Astrocyte (in vitro differentiated cells and primary cell): ENCODE measurements at regions not wholly inside any gene's neighbourhood (a gene's known extent, or its start where the extent isn't known, plus 50 kb on each side); places are given as distances from the start of the nearest gene placed in this dataset.

Source experiments
- DNase-seq: peaks from one replicate; pipeline ENCODE4 v3.0.0-alpha.2; 2010; ENCODE audit warnings: low read depth
- FAIRE-seq: peaks from 2 replicates; lab custom pipeline; 2011; peaks lifted over from hg19 to GRCh38; lab: Jason Lieb, UNC
- H2AFZ ChIP-seq: 2 replicates; pipeline ENCODE4 v1.6.0; 2012; ENCODE audit warnings: low read depth, low read length, inconsistent platforms
- H3K27ac ChIP-seq: 2 replicates; pipeline ENCODE4 v1.5.1; 2011; ENCODE audit warnings: low read depth, low read length, inconsistent platforms
- H3K27me3 ChIP-seq: 2 replicates; pipeline ENCODE4 v1.6.0; 2011; ENCODE audit warnings: low read length, inconsistent platforms; ENCODE audit not compliant: insufficient read depth
- H3K36me3 ChIP-seq: 2 replicates; pipeline ENCODE4 v1.5.1; 2011; ENCODE audit warnings: low read length, inconsistent platforms; ENCODE audit not compliant: insufficient read depth
- H3K4me1 ChIP-seq: 2 replicates; pipeline ENCODE4 v1.5.1; 2011; ENCODE audit warnings: low read length, inconsistent platforms; ENCODE audit not compliant: insufficient read depth
- H3K4me2 ChIP-seq: 2 replicates; pipeline ENCODE4 v1.6.0; 2012; ENCODE audit warnings: low read length, inconsistent platforms
- H3K4me3 ChIP-seq: 2 replicates; pipeline ENCODE4 v1.5.1; 2011; ENCODE audit warnings: low read depth, mild to moderate bottlenecking, low read length, inconsistent platforms; ENCODE audit not compliant: insufficient read depth
- H3K79me2 ChIP-seq: 2 replicates; pipeline ENCODE4 v1.6.0; 2012; ENCODE audit warnings: mild to moderate bottlenecking, low read length, inconsistent platforms; ENCODE audit not compliant: insufficient read depth
- H3K9ac ChIP-seq: 2 replicates; pipeline ENCODE4 v1.6.0; 2012; ENCODE audit warnings: mild to moderate bottlenecking, low read length, inconsistent platforms
- H3K9me3 ChIP-seq: 2 replicates; pipeline ENCODE4 v1.5.1; 2012; ENCODE audit warnings: low read depth, mild to moderate bottlenecking, low read length, inconsistent platforms; ENCODE audit not compliant: insufficient read depth
- H4K20me1 ChIP-seq: 2 replicates; pipeline ENCODE4 v1.6.0; 2012; ENCODE audit warnings: low read length, inconsistent platforms; ENCODE audit not compliant: insufficient read depth
- H3K27ac Mint-ChIP-seq: one replicate; pipeline ENCODE4 v1.8.0; 2021; ENCODE audit warnings: mild to moderate bottlenecking, mixed read lengths; ENCODE audit not compliant: unreplicated experiment
- H3K27me3 Mint-ChIP-seq: one replicate; pipeline ENCODE4 v1.8.0; 2021; ENCODE audit warnings: low read depth, mixed read lengths; ENCODE audit not compliant: unreplicated experiment
- H3K36me3 Mint-ChIP-seq: one replicate; pipeline ENCODE4 v1.8.0; 2021; ENCODE audit warnings: low read depth, mixed read lengths; ENCODE audit not compliant: unreplicated experiment
- H3K4me1 Mint-ChIP-seq: one replicate; pipeline ENCODE4 v1.8.0; 2021; ENCODE audit warnings: low read depth, mixed read lengths; ENCODE audit not compliant: unreplicated experiment
- H3K4me3 Mint-ChIP-seq: one replicate; pipeline ENCODE4 v1.8.0; 2021; ENCODE audit warnings: mild to moderate bottlenecking, moderate library complexity, mixed read lengths; ENCODE audit not compliant: unreplicated experiment
- H3K9me3 Mint-ChIP-seq: one replicate; pipeline ENCODE4 v1.8.0; 2021; ENCODE audit warnings: mild to moderate bottlenecking, mixed read lengths; ENCODE audit not compliant: unreplicated experiment
- EZH2 ChIP-seq: IDR thresholded peaks from 2 replicates; pipeline ENCODE4 v1.6.1; 2012; ENCODE audit warnings: mild to moderate bottlenecking, low read length, inconsistent platforms; ENCODE audit not compliant: insufficient read depth
- TF ChIP-seq, protein P1 (sequence below): IDR thresholded peaks from 2 replicates; pipeline ENCODE4 v1.5.1; 2011; ENCODE audit warnings: low read depth, mild to moderate bottlenecking, inconsistent platforms, low read length, moderate library complexity; ENCODE audit not compliant: insufficient read depth

DNA sequence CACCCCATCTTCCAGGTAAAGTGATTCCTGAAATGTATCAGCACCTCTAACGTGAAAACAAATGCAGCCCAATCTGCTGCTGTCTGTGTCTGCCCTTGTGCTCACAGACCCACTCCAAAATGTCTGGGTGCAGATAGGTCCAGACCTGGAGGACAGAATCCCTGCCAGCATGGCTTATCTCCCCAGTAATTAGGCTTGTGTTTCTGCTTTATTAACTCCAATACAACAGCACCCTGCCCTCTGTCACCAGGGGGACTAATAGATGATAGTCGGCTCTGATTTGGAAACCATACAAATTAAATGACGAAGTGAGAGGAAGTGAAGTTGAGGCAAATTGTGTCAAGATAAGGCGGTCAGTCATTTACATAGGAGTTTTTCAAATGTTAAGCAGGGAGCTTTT lies 608.3 kb upstream of the SALL1 start:
- Histone ChIP-seq H2AFZ (no peak overlapping the region), H3K27me3 (peaks cover 3% of the 10 kb centered on the region), H3K4me2 (no peak overlapping the region), H3K9ac (no peak overlapping the region), H3K27ac (no peak overlapping the region), H3K4me3 (no peak overlapping the region), H3K36me3 (no peaks in the 10 kb centered on the region), H3K79me2 (no peaks in the 10 kb centered on the region), H3K4me1 (no peaks in the 10 kb centered on the region), H4K20me1 (no peaks in the 10 kb centered on the region), H3K9me3 (no peaks in the 10 kb centered on the region)
- no peak overlapping the region for H3K4me3 Mint-ChIP-seq
- peaks cover 10% of the 10 kb centered on the region for H3K4me1 Mint-ChIP-seq
- DNase-seq = no peak
- H3K9me3 Mint-ChIP-seq = no peaks in the 10 kb centered on the region
- no peak for FAIRE-seq
- H3K27me3 Mint-ChIP-seq = peaks cover 14% of the 10 kb centered on the region
- H3K27ac Mint-ChIP-seq = no peak overlapping the region
- TF ChIP-seq EZH2 = no peak
- TF ChIP-seq, protein P1, sequence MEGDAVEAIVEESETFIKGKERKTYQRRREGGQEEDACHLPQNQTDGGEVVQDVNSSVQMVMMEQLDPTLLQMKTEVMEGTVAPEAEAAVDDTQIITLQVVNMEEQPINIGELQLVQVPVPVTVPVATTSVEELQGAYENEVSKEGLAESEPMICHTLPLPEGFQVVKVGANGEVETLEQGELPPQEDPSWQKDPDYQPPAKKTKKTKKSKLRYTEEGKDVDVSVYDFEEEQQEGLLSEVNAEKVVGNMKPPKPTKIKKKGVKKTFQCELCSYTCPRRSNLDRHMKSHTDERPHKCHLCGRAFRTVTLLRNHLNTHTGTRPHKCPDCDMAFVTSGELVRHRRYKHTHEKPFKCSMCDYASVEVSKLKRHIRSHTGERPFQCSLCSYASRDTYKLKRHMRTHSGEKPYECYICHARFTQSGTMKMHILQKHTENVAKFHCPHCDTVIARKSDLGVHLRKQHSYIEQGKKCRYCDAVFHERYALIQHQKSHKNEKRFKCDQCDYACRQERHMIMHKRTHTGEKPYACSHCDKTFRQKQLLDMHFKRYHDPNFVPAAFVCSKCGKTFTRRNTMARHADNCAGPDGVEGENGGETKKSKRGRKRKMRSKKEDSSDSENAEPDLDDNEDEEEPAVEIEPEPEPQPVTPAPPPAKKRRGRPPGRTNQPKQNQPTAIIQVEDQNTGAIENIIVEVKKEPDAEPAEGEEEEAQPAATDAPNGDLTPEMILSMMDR = no peak
- H3K36me3 Mint-ChIP-seq = no peaks in the 10 kb centered on the region

DNA sequence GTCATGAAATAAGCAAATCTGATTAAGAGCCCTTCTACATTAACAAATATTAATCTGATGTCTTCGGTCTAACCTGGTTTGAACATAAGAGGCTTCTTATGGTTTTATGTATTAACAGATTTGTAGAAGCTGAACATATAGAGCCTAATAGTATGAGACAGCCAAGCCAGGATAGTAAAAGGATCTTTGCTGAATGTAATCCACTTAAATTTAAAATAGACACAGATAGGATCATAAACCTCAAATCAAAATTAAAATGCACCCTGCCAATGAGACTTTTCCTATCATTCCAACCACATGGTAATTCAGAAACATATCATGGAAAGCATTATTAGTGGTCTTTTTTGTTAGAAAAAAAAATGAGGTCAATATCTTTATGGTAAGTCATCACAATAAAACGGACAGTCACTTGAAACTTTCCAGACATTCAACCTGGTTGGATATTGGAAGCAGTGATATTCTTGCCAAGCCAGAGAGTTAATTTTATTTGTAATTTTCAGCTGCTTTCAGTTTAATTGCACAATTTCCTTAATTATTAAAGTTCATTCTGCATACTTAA lies 606.9 kb upstream of the SALL1 start:
- FAIRE-seq = no peak
- H3K4me1 Mint-ChIP-seq = peaks cover 8% of the 10 kb centered on the region
- H3K4me1 ChIP-seq = no peaks in the 10 kb centered on the region

DNA sequence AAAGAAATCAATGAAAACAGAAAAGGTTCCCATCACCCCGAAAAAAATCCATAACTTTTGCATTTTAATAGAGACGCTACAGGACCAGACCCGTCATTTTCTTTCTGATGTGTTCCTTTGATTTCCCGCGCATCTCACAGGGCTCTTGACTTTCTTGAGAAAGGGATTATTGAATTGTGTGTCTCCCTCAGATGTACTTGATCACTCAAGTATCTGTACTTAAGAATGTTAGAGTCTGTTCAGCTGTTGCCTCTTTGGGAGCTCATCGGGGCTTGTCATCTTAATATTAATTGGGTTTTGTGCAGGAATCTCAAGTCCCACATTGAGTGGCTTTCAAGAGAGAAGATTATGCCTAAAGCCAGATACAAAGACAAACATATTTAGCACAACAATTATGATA lies 606.4 kb upstream of the SALL1 start:
- Histone ChIP-seq H3K27me3 (no peaks in the 10 kb centered on the region), H2AFZ (no peak overlapping the region), H3K27ac (no peak overlapping the region), H3K4me2 (no peak overlapping the region), H3K36me3 (no peaks in the 10 kb centered on the region), H3K9me3 (no peaks in the 10 kb centered on the region), H3K4me1 (no peaks in the 10 kb centered on the region), H3K4me3 (no peak overlapping the region), H3K79me2 (no peaks in the 10 kb centered on the region), H3K9ac (no peak overlapping the region), H4K20me1 (no peaks in the 10 kb centered on the region)
- FAIRE-seq = no peak
- TF ChIP-seq, protein P1 = no peak
- TF ChIP-seq EZH2 = no peak
- no peaks in the 10 kb centered on the region for H3K36me3 Mint-ChIP-seq
- H3K27ac Mint-ChIP-seq = no peak overlapping the region
- no peak overlapping the region for H3K4me3 Mint-ChIP-seq
- H3K9me3 Mint-ChIP-seq = no peaks in the 10 kb centered on the region
- H3K4me1 Mint-ChIP-seq = peaks cover 8% of the 10 kb centered on the region
- no peak for DNase-seq
- H3K27me3 Mint-ChIP-seq = peaks cover 14% of the 10 kb centered on the region

More for the DNA sequence above, 606.9 kb upstream of the SALL1 start:
- H3K9me3 ChIP-seq = no peaks in the 10 kb centered on the region
- Mint-ChIP-seq H3K4me3 (no peak overlapping the region), H3K9me3 (no peaks in the 10 kb centered on the region), H3K36me3 (no peaks in the 10 kb centered on the region), H3K27me3 (peaks cover 14% of the 10 kb centered on the region), H3K27ac (no peak overlapping the region)
- peaks cover 1% of the 10 kb centered on the region for H3K27me3 ChIP-seq
- H3K9ac ChIP-seq = no peak overlapping the region
- no peak overlapping the region for H2AFZ ChIP-seq
- no peak for DNase-seq
- H4K20me1 ChIP-seq = no peaks in the 10 kb centered on the region
- H3K4me2 ChIP-seq = no peak overlapping the region
- no peak overlapping the region for H3K4me3 ChIP-seq
- no peaks in the 10 kb centered on the region for H3K36me3 ChIP-seq
- H3K79me2 ChIP-seq = no peaks in the 10 kb centered on the region
- TF ChIP-seq, protein P1 = no peak
- H3K27ac ChIP-seq = no peak overlapping the region
